Astrocyte of the spinal cord (primary cell): ENCODE measurements at regions not wholly inside any gene's neighbourhood (a gene's known extent, or its start where the extent isn't known, plus 50 kb on each side); places are given as distances from the start of the nearest gene placed in this dataset.

Source experiments
- DNase-seq: peaks from one replicate; pipeline ENCODE4 v3.0.0; 2011; ENCODE audit warnings: low read depth, low spot score
- H3K4me3 ChIP-seq: 2 replicates; pipeline ENCODE4 v1.5.1; 2011; ENCODE audit warnings: low read depth, mild to moderate bottlenecking, low read length, moderate library complexity
- in situ Hi-C: cut with HindIII; loops from 2 replicates; pipeline ENCODE4 v1.10.0; 2017; ENCODE audit warnings: low sequenced_read_pairs
- TF ChIP-seq, protein P1 (sequence below): IDR thresholded peaks from 2 replicates; pipeline ENCODE4 v1.5.1; 2012; ENCODE audit warnings: low read depth, mild to moderate bottlenecking, low read length, inconsistent platforms

DNA sequence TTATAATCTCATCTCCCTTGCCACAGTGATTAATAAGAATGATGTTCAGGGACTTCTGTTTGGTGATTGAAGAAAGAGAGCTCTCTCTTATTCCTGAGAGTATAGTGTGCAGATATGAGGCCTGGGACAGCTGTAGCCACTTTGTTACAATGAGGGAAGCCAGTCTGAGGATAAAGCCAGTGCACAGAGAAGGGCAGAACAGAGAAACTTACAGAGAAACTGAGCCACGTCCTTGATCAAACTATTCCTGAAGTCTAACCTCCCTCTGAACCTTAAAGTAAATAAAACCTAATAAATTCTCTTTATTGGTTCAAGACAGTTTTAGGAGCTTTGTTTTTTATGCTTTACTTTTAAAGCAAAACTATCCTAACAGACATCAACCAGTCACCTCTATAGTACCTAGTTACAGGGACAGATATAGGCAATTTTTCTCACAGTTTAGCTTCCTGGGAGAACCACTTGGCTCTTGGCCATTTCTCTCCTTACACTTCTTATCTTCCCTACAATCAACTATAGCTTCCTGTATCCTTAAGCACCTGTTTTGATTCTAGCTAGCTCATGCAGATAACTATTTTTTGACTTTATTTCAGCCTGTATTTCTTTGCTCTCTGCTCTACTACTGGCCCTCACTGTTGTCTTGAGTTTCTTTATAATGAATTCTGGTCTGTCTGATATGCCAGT, 284.4 kb downstream of the SHQ1 start:
- DNase-seq: no peak
- TF ChIP-seq, protein P1, sequence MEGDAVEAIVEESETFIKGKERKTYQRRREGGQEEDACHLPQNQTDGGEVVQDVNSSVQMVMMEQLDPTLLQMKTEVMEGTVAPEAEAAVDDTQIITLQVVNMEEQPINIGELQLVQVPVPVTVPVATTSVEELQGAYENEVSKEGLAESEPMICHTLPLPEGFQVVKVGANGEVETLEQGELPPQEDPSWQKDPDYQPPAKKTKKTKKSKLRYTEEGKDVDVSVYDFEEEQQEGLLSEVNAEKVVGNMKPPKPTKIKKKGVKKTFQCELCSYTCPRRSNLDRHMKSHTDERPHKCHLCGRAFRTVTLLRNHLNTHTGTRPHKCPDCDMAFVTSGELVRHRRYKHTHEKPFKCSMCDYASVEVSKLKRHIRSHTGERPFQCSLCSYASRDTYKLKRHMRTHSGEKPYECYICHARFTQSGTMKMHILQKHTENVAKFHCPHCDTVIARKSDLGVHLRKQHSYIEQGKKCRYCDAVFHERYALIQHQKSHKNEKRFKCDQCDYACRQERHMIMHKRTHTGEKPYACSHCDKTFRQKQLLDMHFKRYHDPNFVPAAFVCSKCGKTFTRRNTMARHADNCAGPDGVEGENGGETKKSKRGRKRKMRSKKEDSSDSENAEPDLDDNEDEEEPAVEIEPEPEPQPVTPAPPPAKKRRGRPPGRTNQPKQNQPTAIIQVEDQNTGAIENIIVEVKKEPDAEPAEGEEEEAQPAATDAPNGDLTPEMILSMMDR: no peak
- in situ Hi-C loops: no loop called here
- H3K4me3 ChIP-seq: no peak overlapping the region

DNA sequence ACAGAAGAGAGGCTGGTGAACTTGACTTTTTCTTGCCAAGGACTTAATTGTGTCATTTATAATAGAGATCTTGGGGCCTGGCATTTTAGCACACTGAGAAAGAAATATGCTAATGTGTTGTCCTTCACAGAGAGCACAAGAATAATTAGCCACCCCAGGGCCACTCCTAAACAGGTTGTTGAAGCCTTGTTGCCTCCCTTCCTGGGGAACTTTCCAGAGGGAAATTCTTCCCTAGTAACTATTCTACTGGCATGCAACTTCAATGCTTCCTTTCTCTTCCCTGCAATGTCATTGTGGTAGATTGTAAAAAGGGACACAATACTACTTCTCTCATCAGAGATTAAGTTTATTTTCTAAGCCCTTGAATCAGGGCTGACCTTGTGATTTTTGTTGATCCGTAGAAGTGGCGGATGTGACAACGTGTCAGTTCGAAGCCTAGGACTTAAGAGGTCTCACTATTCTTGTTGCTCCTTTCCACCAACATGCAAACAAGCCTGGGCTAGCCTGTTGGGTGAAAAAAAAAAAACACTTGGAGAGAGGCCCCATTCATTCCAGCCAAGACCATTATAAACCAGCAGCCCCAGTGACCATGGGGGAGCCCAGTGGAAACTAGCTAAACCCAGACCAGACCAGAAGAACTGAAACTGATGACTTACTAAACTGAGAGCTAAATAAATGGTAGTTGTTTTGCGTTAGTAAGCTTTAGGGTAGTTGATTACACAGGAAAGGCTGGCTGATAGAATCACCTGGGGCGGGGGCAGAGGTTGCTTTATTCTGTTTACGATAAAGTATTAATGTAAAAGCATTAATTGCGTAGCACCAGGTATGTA, 287.2 kb downstream of the SHQ1 start:
- in situ Hi-C loops: no loop called here
- H3K4me3 ChIP-seq: no peak overlapping the region
- TF ChIP-seq, protein P1: no peak
- DNase-seq: no peak

DNA sequence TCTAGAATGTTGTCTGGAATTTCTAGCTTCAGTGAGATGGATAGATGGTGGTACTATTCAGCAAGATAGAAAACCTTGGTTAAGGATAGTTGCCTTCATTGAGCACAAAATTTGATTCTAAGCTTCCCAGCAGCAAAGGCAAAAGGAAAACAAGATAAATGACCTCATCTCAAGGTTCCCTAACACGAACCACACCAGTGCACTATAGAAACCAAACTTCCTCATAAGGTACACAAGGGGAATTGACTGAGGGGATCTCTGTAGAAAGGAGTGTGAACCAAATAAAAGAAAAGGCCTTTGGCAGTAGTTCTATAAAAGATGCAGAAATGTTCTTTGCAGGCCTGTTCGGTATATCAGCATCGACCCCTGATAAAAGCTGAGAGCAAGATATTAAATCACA, 288.9 kb downstream of the SHQ1 start:
- in situ Hi-C loops: no loop called here
- H3K4me3 ChIP-seq: no peak overlapping the region
- TF ChIP-seq, protein P1: no peak
- DNase-seq: no peak

DNA sequence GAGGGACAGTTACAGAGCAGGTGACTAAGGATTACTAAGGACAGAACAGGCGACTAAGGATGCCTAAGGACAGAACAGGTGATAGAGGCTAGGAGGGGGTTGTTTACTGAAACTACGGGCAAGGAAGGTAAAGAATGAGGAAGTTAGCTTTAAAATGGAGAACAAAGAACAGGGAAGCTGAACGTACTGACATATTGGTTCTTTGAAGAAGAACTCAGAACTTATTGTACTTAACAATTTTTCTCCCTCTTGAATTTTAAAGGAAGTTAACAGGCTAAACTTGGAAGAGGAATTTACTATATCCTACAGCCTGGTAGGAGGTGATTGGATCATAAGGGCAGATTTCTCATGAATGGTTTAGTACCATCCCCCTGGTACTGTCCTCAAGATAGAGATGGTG, 290.2 kb downstream of the SHQ1 start:
- no peak overlapping the region for H3K4me3 ChIP-seq
- in situ Hi-C loops: no loop called here
- TF ChIP-seq, protein P1: no peak
- DNase-seq: no peak

DNA sequence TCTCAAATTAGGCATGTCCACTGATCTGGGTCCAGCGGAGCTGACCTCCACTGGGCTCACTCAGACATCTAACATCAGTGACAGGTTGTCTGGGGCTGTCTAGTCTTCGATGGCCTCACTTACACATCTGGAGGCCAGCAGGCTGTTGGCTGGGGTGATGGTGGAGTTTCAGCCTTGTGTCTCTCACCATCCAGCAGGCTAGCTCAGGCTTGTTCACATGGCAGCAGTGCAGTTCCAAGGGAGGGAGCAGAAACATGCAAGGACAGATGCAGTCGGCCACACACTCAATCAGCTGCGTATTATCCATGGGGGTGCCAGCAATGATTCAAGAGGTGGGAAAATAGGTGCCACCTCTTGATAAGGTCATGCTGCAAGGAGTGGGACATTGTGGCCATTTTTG, 292.5 kb downstream of the SHQ1 start:
- TF ChIP-seq, protein P1: no peak

DNA sequence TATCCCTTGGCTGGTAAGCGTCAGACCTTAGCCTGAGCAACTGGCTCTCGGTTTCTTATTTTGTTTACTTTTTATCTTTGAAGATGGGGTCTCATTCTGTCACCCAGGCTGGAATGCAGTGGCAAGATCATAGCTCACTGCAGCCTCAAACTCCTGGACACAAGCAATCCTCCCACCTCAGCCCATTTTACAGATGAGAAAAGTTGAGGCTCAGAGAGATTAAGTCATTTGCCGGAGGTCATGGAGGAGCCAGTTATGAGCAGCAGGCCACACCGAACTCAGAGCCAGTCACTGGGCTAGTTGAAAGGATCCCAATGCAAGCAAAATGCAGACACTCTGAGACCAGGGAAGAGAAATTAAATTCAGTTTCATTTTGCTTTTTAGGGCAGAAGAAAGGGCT, 293.6 kb downstream of the SHQ1 start:
- in situ Hi-C loops: no loop called here
- no peak for DNase-seq
- TF ChIP-seq, protein P1: no peak
- H3K4me3 ChIP-seq: no peak overlapping the region

More for the DNA sequence above, 292.5 kb downstream of the SHQ1 start:
- in situ Hi-C loops: no loop called here
- no peak overlapping the region for H3K4me3 ChIP-seq
- no peak for DNase-seq
